ENCODE measurements at regions not wholly inside any gene's neighbourhood (a gene's known extent, or its start where the extent isn't known, plus 50 kb on each side); places are given as distances from the start of the nearest gene placed in this dataset.
"Not testable (repeated sequence)": the region's sequence is repeated elsewhere in the genome, so short reads cannot be mapped to it uniquely, and the experiment has no call there.

- no peak for DNase-seq (ENCODE audit: low spot score)
- no peak for TF ChIP-seq CTCF (IDR thresholded peaks at IDR 0.05; ENCODE audit: extremely low read depth, missing control alignments)
Observed at GRCh38 chr14:49105956-49106355, 480.2 kb downstream of the RPS29 start.

- TF ChIP-seq CTCF (IDR thresholded peaks at IDR 0.05; ENCODE audit: extremely low read depth, missing control alignments): no peak
- DNase-seq (ENCODE audit: low spot score): no peak
Observed at GRCh38 chr14:49105512-49105911, 480.7 kb downstream of the RPS29 start.

DNA sequence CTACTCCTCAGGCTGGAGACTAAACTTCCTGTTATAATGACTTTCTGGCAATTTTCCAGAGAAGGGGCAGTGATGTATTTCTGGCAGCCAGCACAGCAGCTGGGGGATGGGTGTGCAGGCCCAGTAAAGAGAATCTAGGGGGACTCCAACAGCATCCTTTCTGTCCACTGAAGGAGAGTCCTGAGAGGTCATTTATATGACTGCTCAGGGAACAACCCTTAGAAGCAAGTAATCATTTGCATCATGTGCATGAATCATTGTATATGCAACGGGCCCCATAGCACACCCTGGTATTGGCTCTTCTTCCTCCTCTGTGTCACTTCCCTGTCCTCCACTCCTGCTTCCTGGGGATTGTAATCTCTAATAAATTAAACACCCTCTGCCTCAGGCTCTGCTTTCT lies 493.8 kb downstream of the RPS29 start:
- TF ChIP-seq CTCF (IDR thresholded peaks at IDR 0.05; ENCODE audit: extremely low read depth, missing control alignments): no peak
- no peak for DNase-seq (ENCODE audit: low spot score)

- no peak for TF ChIP-seq CTCF (IDR thresholded peaks at IDR 0.05; ENCODE audit: extremely low read depth, missing control alignments)
- DNase-seq (ENCODE audit: low spot score): no peak
Observed at GRCh38 chr14:49089107-49089506, 497.1 kb downstream of the RPS29 start.

GRCh38 chr14:49073292-49073691 lies 512.9 kb downstream of the RPS29 start:
- DNase-seq (ENCODE audit: low spot score): not testable (repeated sequence)

- TF ChIP-seq CTCF (IDR thresholded peaks at IDR 0.05; ENCODE audit: extremely low read depth, missing control alignments): no peak
- DNase-seq (ENCODE audit: low spot score): no peak
Observed at GRCh38 chr14:49058511-49058910, 527.7 kb downstream of the RPS29 start.

DNA sequence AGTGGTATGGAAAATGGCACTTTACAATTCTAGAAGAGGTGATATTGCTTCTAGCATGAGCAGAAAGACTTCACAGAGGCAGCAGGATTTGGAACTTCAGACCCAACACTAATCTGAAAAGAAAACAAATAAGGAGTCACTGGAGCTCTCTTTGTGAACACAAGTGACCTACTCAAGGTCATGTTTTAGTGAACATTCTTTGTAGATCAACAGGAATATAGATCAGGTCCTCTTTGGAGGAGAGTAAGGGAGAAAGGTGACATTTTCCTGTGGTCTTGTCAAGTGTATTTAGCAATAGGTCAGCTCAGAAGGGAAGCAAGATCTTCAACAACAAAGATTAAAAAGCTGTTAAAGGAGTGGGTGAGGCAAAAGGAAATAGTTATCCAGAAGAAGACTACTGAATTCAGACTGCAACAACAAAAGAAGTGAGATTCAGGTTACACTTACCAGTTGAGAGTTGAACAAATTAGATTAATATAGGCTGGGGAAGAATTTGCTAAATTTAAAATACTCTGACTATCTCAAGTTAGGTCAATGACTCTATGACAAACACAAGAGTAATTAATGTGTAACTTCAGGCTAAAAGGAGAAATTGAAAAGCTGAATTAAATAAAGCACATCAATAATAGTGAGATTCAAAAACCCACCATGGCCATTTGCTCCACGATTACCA lies 528.2 kb downstream of the RPS29 start:
- DNase-seq (ENCODE audit: low spot score): no peak
- no peak for TF ChIP-seq CTCF (IDR thresholded peaks at IDR 0.05; ENCODE audit: extremely low read depth, missing control alignments)

DNA sequence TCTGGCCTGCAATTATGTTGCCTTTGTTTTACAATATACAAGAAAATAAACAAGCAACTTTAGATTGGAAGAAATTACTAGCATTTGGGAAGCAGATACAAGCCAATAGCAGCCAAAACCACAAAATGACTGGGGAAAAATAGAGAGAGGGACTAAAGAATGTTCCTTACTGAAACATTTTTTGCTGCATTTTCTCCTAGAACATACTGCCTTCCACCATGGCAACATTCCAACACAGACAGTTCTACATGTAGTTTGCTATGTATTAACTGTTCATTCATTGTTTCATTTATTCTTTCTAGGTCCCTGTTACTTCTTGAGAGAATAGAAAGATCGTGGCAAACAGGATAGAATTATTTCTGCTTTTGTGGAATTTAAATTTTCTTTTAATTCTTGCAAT lies 530.2 kb downstream of the RPS29 start:
- TF ChIP-seq CTCF (IDR thresholded peaks at IDR 0.05; ENCODE audit: extremely low read depth, missing control alignments): no peak
- no peak for DNase-seq (ENCODE audit: low spot score)

Data from GM20000 (cell line).